ENCODE measurements at regions not wholly inside any gene's neighbourhood (a gene's known extent, or its start where the extent isn't known, plus 50 kb on each side); places are given as distances from the start of the nearest gene placed in this dataset.
"Not testable (repeated sequence)": the region's sequence is repeated elsewhere in the genome, so short reads cannot be mapped to it uniquely, and the experiment has no call there.

GRCh38 chr4:31791666-31792065, 1071.5 kb downstream of the PCDH7 start:
- H3K27me3 ChIP-seq (ENCODE audit: control insufficient read depth in 2 of 2, insufficient read depth in 2 of 2, low read length in 2 of 2), result no peaks in the 10 kb centered on the region
- H4K20me1 ChIP-seq (ENCODE audit: insufficient read depth, low read length), result no peaks in the 10 kb centered on the region
- no peak overlapping the region for H3K9ac ChIP-seq (ENCODE audit: insufficient read depth, low read length, poor library complexity, severe bottlenecking)
- H3K9me3 ChIP-seq (replicated peaks in 1 of 2; ENCODE audit: control insufficient read depth in 1 of 2, insufficient read depth in 1 of 2, low read length in 2 of 2), result no peaks in the 10 kb centered on the region
- no peaks in the 10 kb centered on the region for H3K79me2 ChIP-seq (ENCODE audit: insufficient read depth, low read length)
- Mint-ChIP-seq H3K27me3 (ENCODE audit: low read depth in 3 of 3) (no peaks in the 10 kb centered on the region), H3K4me3 (no peak overlapping the region), H3K36me3 (no peaks in the 10 kb centered on the region), H3K9me3 (peaks cover 0 to 3% (median 0%) of the 10 kb centered on the region in 7 donors), H3K27ac (no peak overlapping the region), H3K4me1 (no peaks in the 10 kb centered on the region)
- H3K4me2 ChIP-seq (replicated peaks; ENCODE audit: extremely low read depth, low read length, poor library complexity, severe bottlenecking), result no peak overlapping the region
- H2AFZ ChIP-seq (ENCODE audit: insufficient read depth, low read depth, low read length, poor library complexity, severe bottlenecking), result no peak overlapping the region
- WGBS (ENCODE audit: insufficient coverage), result no CpG with 5 or more reads among the region's 1 CpG
- H3K27ac ChIP-seq (ENCODE audit: low read depth in 1 of 2, low read length in 2 of 2), result no peak overlapping the region
- no peaks in the 10 kb centered on the region for H3K36me3 ChIP-seq (replicated peaks in 1 of 2; ENCODE audit: control insufficient read depth in 1 of 2, insufficient read depth in 2 of 2, low read length in 2 of 2)
- TF ChIP-seq CTCF (IDR thresholded peaks at IDR 0.05), result no peak
- no peaks in the 10 kb centered on the region for H3K4me1 ChIP-seq (ENCODE audit: control insufficient read depth in 1 of 2, insufficient read depth in 2 of 2, low read length in 2 of 2)
- no peak for DNase-seq
- no peak overlapping the region for H3K4me3 ChIP-seq (replicated peaks in 1 of 3; ENCODE audit: low read depth in 2 of 3, low read length in 3 of 3)
- intact Hi-C loops (cut with micrococcal nuclease), result no loop called here

GRCh38 chr4:31793907-31794306, 1073.7 kb downstream of the PCDH7 start:
- Histone ChIP-seq H3K9me3 (replicated peaks in 1 of 2; ENCODE audit: control insufficient read depth in 1 of 2, insufficient read depth in 1 of 2, low read length in 2 of 2) (no peaks in the 10 kb centered on the region), H3K4me2 (replicated peaks; ENCODE audit: extremely low read depth, low read length, poor library complexity, severe bottlenecking) (no peak overlapping the region), H3K4me3 (replicated peaks in 1 of 3; ENCODE audit: low read depth in 2 of 3, low read length in 3 of 3) (no peak overlapping the region), H2AFZ (ENCODE audit: insufficient read depth, low read depth, low read length, poor library complexity, severe bottlenecking) (no peak overlapping the region), H3K79me2 (ENCODE audit: insufficient read depth, low read length) (no peaks in the 10 kb centered on the region), H3K27ac (ENCODE audit: low read depth in 1 of 2, low read length in 2 of 2) (no peak overlapping the region), H3K9ac (ENCODE audit: insufficient read depth, low read length, poor library complexity, severe bottlenecking) (no peak overlapping the region), H3K4me1 (ENCODE audit: control insufficient read depth in 1 of 2, insufficient read depth in 2 of 2, low read length in 2 of 2) (no peaks in the 10 kb centered on the region), H3K36me3 (replicated peaks in 1 of 2; ENCODE audit: control insufficient read depth in 1 of 2, insufficient read depth in 2 of 2, low read length in 2 of 2) (no peaks in the 10 kb centered on the region), H4K20me1 (ENCODE audit: insufficient read depth, low read length) (no peaks in the 10 kb centered on the region), H3K27me3 (ENCODE audit: control insufficient read depth in 2 of 2, insufficient read depth in 2 of 2, low read length in 2 of 2) (no peaks in the 10 kb centered on the region)
- Mint-ChIP-seq H3K27me3 (ENCODE audit: low read depth in 3 of 3) (no peaks in the 10 kb centered on the region), H3K9me3 (peaks cover 0 to 5% (median 2%) of the 10 kb centered on the region in 7 donors), H3K36me3 (no peaks in the 10 kb centered on the region), H3K27ac (no peak overlapping the region), H3K4me1 (no peaks in the 10 kb centered on the region), H3K4me3 (no peak overlapping the region)
- intact Hi-C loops (cut with micrococcal nuclease), result no loop called here
- no CpG with 5 or more reads among the region's 4 CpGs for WGBS (ENCODE audit: insufficient coverage)
- TF ChIP-seq CTCF (IDR thresholded peaks at IDR 0.05), result no peak
- DNase-seq, result no peak

- H3K27ac Mint-ChIP-seq; H2AFZ ChIP-seq (ENCODE audit: insufficient read depth, low read depth, low read length, poor library complexity, severe bottlenecking); H4K20me1 ChIP-seq (ENCODE audit: insufficient read depth, low read length); H3K4me3 Mint-ChIP-seq; H3K4me1 ChIP-seq (ENCODE audit: control insufficient read depth in 1 of 2, insufficient read depth in 2 of 2, low read length in 2 of 2); H3K9me3 ChIP-seq (replicated peaks in 1 of 2; ENCODE audit: control insufficient read depth in 1 of 2, insufficient read depth in 1 of 2, low read length in 2 of 2); H3K27ac ChIP-seq (ENCODE audit: low read depth in 1 of 2, low read length in 2 of 2); H3K4me3 ChIP-seq (replicated peaks in 1 of 3; ENCODE audit: low read depth in 2 of 3, low read length in 3 of 3); H3K27me3 Mint-ChIP-seq (ENCODE audit: low read depth in 3 of 3); H3K4me2 ChIP-seq (replicated peaks; ENCODE audit: extremely low read depth, low read length, poor library complexity, severe bottlenecking); H3K36me3 ChIP-seq (replicated peaks in 1 of 2; ENCODE audit: control insufficient read depth in 1 of 2, insufficient read depth in 2 of 2, low read length in 2 of 2); H3K27me3 ChIP-seq (ENCODE audit: control insufficient read depth in 2 of 2, insufficient read depth in 2 of 2, low read length in 2 of 2); H3K9ac ChIP-seq (ENCODE audit: insufficient read depth, low read length, poor library complexity, severe bottlenecking); H3K79me2 ChIP-seq (ENCODE audit: insufficient read depth, low read length); H3K9me3 Mint-ChIP-seq; DNase-seq; H3K4me1 Mint-ChIP-seq; H3K36me3 Mint-ChIP-seq; intact Hi-C loops (cut with micrococcal nuclease): not testable (repeated sequence)
- no CpG with 5 or more reads among the region's 1 CpG for WGBS (ENCODE audit: insufficient coverage)
Measured at GRCh38 chr4:31797052-31797451, 1076.9 kb downstream of the PCDH7 start.
